Loucy (cell line): ENCODE measurements at regions not wholly inside any gene's neighbourhood (a gene's known extent, or its start where the extent isn't known, plus 50 kb on each side); places are given as distances from the start of the nearest gene placed in this dataset.

Source experiments
- H2AFZ ChIP-seq: fragments of 200-600 bp; sonication (generic); 2 replicates; pipeline ENCODE4 v1.6.0; 2016; ENCODE audit warnings: antibody characterized with exemption, mild to moderate bottlenecking, low read length, moderate library complexity
- H3F3A ChIP-seq: fragments of 200-600 bp; 2 replicates; pipeline ENCODE4 v1.6.0; 2016; ENCODE audit warnings: antibody characterized with exemption, low read depth, mild to moderate bottlenecking
- H3K27me3 ChIP-seq: fragments of 200-600 bp; sonication (generic); 2 replicates; pipeline ENCODE4 v1.6.1; 2014; ENCODE audit warnings: low read length, mild to moderate bottlenecking; ENCODE audit not compliant: insufficient read depth, poor library complexity, severe bottlenecking
- H3K36me3 ChIP-seq: fragments of 200-600 bp; sonication (generic); 2 replicates; pipeline ENCODE4 v1.6.1; 2016; ENCODE audit warnings: low read length; ENCODE audit not compliant: insufficient read depth
- H3K4me1 ChIP-seq: fragments of 200-600 bp; sonication (generic); 2 replicates; pipeline ENCODE4 v1.5.1; 2014; ENCODE audit warnings: low read length, mild to moderate bottlenecking; ENCODE audit not compliant: insufficient read depth, poor library complexity, severe bottlenecking
- H3K4me2 ChIP-seq: fragments of 200-600 bp; sonication (generic); 2 replicates; pipeline ENCODE4 v1.6.0; 2014; ENCODE audit warnings: antibody characterized with exemption, low read length, low read depth, mild to moderate bottlenecking; ENCODE audit not compliant: poor library complexity, severe bottlenecking
- H3K4me3 ChIP-seq: fragments of 200-600 bp; sonication (generic); 2 replicates; pipeline ENCODE4 v1.5.1; 2014; ENCODE audit warnings: low read length, mild to moderate bottlenecking, mixed read lengths; ENCODE audit not compliant: poor library complexity, severe bottlenecking
- H3K79me2 ChIP-seq: fragments of 200-600 bp; sonication (generic); 2 replicates; pipeline ENCODE4 v1.6.1; 2014; ENCODE audit warnings: low read length; ENCODE audit not compliant: insufficient read depth
- H3K9ac ChIP-seq: fragments of 200-600 bp; sonication (generic); 2 replicates; pipeline ENCODE4 v1.6.0; 2014; ENCODE audit warnings: mild to moderate bottlenecking, low read depth, low read length, moderate library complexity; ENCODE audit not compliant: poor library complexity, severe bottlenecking
- H3K9me2 ChIP-seq: fragments of 200-600 bp; sonication (generic); replicated peaks from 2 replicates; pipeline ENCODE4 v1.6.1; 2016; ENCODE audit warnings: low read depth, low read length, mixed read lengths
- H3K9me3 ChIP-seq: fragments of 200-600 bp; sonication (generic); 2 replicates; pipeline ENCODE4 v1.6.1; 2014; ENCODE audit warnings: mild to moderate bottlenecking, antibody characterized with exemption, low read length, low read depth; ENCODE audit not compliant: insufficient read depth
- H4K20me1 ChIP-seq: fragments of 200-600 bp; sonication (generic); 2 replicates; pipeline ENCODE4 v1.6.0; 2014; ENCODE audit warnings: antibody characterized with exemption, low read length, mild to moderate bottlenecking; ENCODE audit not compliant: insufficient read depth, poor library complexity, severe bottlenecking
- EZH2phosphoT487 ChIP-seq: fragments of 200-600 bp; IDR thresholded peaks from 2 replicates; pipeline ENCODE4 v1.6.1; 2018; ENCODE audit warnings: antibody characterized with exemption, mild to moderate bottlenecking, moderate library complexity, borderline replicate concordance
- TF ChIP-seq, protein P1 (sequence below): fragments of 200-600 bp; sonication (generic); conservative IDR thresholded peaks from 2 replicates; pipeline ENCODE4 v1.5.1; 2014; ENCODE audit warnings: mild to moderate bottlenecking, antibody characterized with exemption, low read length

DNA sequence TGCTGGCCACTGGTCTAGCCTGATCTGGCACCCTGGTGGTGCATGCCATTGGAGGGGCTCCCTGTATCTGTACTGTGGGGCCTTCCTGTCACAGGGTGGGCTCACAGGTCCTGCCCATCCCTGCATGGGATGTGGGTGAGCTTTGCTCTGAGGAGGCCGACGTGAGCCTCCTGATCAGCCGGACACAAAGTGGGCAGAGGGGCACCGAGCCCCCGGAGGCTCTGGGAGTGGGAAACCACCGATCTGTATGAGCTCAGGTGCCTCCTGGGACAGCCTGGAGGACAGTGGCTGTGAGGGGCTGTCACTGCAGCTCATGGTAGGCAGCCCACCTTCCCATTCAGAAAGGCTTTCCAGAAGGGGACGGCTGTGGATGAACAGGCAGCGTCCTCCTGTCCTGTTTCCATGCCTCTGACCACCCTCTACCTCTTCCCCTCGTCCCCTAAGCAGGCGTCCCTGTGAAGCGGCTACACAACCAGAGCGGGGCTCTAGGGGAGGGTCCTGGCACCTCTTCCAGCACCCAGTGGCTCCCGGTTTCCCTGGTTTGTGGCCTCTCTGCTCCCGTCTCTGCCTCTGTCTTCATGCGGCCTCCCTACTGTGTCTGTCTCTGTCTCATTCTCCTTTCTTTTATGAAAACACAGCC, 112.5 kb upstream of the OTOS start:
- TF ChIP-seq, protein P1, sequence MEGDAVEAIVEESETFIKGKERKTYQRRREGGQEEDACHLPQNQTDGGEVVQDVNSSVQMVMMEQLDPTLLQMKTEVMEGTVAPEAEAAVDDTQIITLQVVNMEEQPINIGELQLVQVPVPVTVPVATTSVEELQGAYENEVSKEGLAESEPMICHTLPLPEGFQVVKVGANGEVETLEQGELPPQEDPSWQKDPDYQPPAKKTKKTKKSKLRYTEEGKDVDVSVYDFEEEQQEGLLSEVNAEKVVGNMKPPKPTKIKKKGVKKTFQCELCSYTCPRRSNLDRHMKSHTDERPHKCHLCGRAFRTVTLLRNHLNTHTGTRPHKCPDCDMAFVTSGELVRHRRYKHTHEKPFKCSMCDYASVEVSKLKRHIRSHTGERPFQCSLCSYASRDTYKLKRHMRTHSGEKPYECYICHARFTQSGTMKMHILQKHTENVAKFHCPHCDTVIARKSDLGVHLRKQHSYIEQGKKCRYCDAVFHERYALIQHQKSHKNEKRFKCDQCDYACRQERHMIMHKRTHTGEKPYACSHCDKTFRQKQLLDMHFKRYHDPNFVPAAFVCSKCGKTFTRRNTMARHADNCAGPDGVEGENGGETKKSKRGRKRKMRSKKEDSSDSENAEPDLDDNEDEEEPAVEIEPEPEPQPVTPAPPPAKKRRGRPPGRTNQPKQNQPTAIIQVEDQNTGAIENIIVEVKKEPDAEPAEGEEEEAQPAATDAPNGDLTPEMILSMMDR = no peak
- no peak for TF ChIP-seq EZH2phosphoT487
- Histone ChIP-seq H3F3A (no peaks in the 10 kb centered on the region), H2AFZ (no peak overlapping the region), H3K27me3 (no peaks in the 10 kb centered on the region), H3K36me3 (no peaks in the 10 kb centered on the region), H3K4me1 (no peaks in the 10 kb centered on the region), H3K9me3 (peaks cover 10% of the 10 kb centered on the region; the same call in 1 of the 2 replicates), H3K9ac (no peak overlapping the region), H4K20me1 (no peaks in the 10 kb centered on the region), H3K4me3 (no peak overlapping the region), H3K9me2 (no peaks in the 10 kb centered on the region), H3K79me2 (no peaks in the 10 kb centered on the region), H3K4me2 (no peak overlapping the region)

DNA sequence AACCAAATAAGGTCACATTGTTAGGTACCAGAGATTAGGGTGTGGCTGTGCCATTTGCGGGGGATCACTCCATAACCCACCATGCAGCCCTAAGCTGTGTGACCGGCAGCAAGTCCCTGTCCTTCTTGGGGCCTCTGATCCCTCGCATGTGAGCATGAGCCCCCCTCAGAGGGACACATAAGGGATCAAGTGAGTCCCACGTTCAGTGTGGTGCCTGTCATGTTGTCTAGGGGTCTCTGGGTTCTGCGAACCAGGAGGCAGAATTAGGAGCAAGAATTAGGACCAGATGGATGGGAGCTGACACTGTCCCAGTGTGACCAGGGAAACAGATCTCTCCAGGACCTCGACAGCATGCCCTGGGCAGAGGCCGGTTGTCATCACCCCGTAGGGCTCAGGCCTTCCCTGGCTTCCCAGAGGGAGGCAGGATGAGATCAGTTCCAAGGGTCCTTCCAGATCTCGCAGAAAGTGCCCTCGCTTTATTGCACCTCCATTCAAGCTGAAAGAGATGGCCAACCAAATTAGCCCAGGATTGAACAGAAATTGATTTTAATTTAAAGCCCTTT, 113.2 kb upstream of the OTOS start:
- H3F3A ChIP-seq = no peaks in the 10 kb centered on the region
- H3K36me3 ChIP-seq = no peaks in the 10 kb centered on the region
- H3K4me2 ChIP-seq = no peak overlapping the region
- TF ChIP-seq, protein P1 = no peak
- no peak for TF ChIP-seq EZH2phosphoT487
- peaks cover 11% of the 10 kb centered on the region; the same call in 1 of the 2 replicates for H3K9me3 ChIP-seq
- H3K9ac ChIP-seq = no peak overlapping the region
- no peaks in the 10 kb centered on the region for H3K79me2 ChIP-seq
- no peaks in the 10 kb centered on the region for H3K27me3 ChIP-seq
- H3K4me1 ChIP-seq = no peaks in the 10 kb centered on the region
- H2AFZ ChIP-seq = no peak overlapping the region
- H3K4me3 ChIP-seq = no peak overlapping the region
- no peaks in the 10 kb centered on the region for H3K9me2 ChIP-seq
- no peaks in the 10 kb centered on the region for H4K20me1 ChIP-seq

DNA sequence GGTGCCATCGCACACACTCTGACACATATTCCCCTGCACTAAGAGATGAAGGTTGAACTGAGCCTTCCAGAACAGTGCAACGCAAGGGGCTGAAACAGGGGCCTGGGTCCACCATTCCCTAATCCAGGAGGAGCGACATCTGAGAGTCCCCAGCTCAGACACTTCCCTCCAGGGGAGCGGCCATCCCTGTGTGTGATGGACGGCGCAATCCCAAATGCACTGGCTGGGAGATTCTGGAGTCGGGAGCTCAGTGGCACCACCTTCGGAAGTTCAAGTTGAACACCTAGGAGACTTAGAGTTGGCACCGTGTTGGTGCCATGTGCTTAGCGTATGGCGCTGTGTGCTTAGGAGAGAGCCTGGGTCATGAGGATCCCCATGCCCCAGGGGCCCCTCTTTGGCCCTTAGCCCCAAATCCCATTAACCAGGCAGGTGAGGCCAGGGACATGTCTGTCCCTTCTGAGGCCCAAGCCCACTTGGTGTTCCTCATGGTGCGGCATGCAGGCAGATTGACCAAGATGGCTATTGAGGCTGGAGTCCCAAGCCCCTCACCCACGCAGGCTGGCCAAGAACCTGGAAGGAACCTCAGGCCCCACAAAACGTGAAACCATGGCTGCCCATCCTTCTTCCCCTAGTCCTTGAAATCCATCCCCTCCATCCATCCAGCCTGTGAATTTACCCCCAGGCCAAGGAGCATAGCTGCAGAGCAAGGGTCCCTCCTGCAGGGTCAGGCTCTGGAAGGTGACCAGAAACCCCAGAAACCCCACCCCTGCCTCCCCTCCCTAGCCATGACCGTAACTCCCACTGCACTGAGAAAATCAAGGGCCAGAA, 114.1 kb upstream of the OTOS start:
- Histone ChIP-seq H3F3A (no peaks in the 10 kb centered on the region), H3K9me2 (no peaks in the 10 kb centered on the region), H3K9me3 (peaks cover 11% of the 10 kb centered on the region; the same call in 1 of the 2 replicates), H3K36me3 (no peaks in the 10 kb centered on the region), H3K9ac (no peak overlapping the region), H2AFZ (no peak overlapping the region), H3K27me3 (no peaks in the 10 kb centered on the region), H3K4me3 (no peak overlapping the region), H3K4me2 (no peak overlapping the region), H3K4me1 (no peaks in the 10 kb centered on the region), H3K79me2 (no peaks in the 10 kb centered on the region), H4K20me1 (no peaks in the 10 kb centered on the region)
- TF ChIP-seq, protein P1 = no peak
